AG20443 (cell line): ENCODE measurements at regions not wholly inside any gene's neighbourhood (a gene's known extent, or its start where the extent isn't known, plus 50 kb on each side); places are given as distances from the start of the nearest gene placed in this dataset.
"Not testable (repeated sequence)": the region's sequence is repeated elsewhere in the genome, so short reads cannot be mapped to it uniquely, and the experiment has no call there.

ENCODE experiments used
- DNase-seq: peaks from one replicate; pipeline ENCODE4 v3.0.0; 2012; ENCODE audit warnings: low spot score, mixed read lengths

GRCh38 chr2:40579247-40579646 is 127.4 kb upstream of the SLC8A1 start:
- peak; percentile 10 for DNase-seq

- DNase-seq: no peak
These were observed 132.5 kb upstream of the SLC8A1 start for GRCh38 chr2:40584432-40584831.

GRCh38 chr2:40591774-40592173 is 139.9 kb upstream of the SLC8A1 start:
- DNase-seq: no peak

GRCh38 chr2:40592218-40592617 is 140.3 kb upstream of the SLC8A1 start:
- no peak for DNase-seq

- DNase-seq: peak; percentile 63
These were observed 155.0 kb upstream of the SLC8A1 start for GRCh38 chr2:40606862-40607261.

- DNase-seq: no peak
These were observed 159.3 kb upstream of the SLC8A1 start for GRCh38 chr2:40611196-40611595.

- DNase-seq: peak; percentile 34
These were observed 174.0 kb upstream of the SLC8A1 start for GRCh38 chr2:40625849-40626248.

GRCh38 chr2:40628556-40628955 is 176.7 kb upstream of the SLC8A1 start:
- DNase-seq: no peak

- no peak for DNase-seq
These were observed 178.0 kb upstream of the SLC8A1 start for GRCh38 chr2:40629768-40630434.

- no peak for DNase-seq
These were observed 187.4 kb upstream of the SLC8A1 start for GRCh38 chr2:40639320-40639719.

GRCh38 chr2:40642237-40642636 is 190.3 kb upstream of the SLC8A1 start:
- no peak for DNase-seq

GRCh38 chr2:40642726-40643125 is 190.8 kb upstream of the SLC8A1 start:
- DNase-seq: no peak

- DNase-seq: no peak
These were observed 194.8 kb upstream of the SLC8A1 start for GRCh38 chr2:40646642-40647041.

- no peak for DNase-seq
These were observed 200.3 kb upstream of the SLC8A1 start for GRCh38 chr2:40652155-40652554.

GRCh38 chr2:40653829-40654228 is 201.9 kb upstream of the SLC8A1 start:
- DNase-seq: no peak

GRCh38 chr2:40654346-40654745 is 202.5 kb upstream of the SLC8A1 start:
- DNase-seq: no peak

- DNase-seq: peak; percentile 66
These were observed 207.1 kb upstream of the SLC8A1 start for GRCh38 chr2:40658941-40659340.

GRCh38 chr2:40665493-40666232 is 213.8 kb upstream of the SLC8A1 start:
- no peak for DNase-seq

GRCh38 chr2:40666398-40666797 is 214.5 kb upstream of the SLC8A1 start:
- peak; percentile 14 for DNase-seq

GRCh38 chr2:40668425-40668824 is 216.5 kb upstream of the SLC8A1 start:
- no peak for DNase-seq

GRCh38 chr2:40676134-40676790 is 224.4 kb upstream of the SLC8A1 start:
- not testable (repeated sequence) for DNase-seq

GRCh38 chr2:40680547-40680946 is 228.7 kb upstream of the SLC8A1 start:
- no peak for DNase-seq

GRCh38 chr2:40690036-40690435 is 238.1 kb upstream of the SLC8A1 start:
- no peak for DNase-seq
